HepG2 (cell line): ENCODE measurements at regions not wholly inside any gene's neighbourhood (a gene's known extent, or its start where the extent isn't known, plus 50 kb on each side); places are given as distances from the start of the nearest gene placed in this dataset.

Experiments
- CTCF ChIP-seq: sonication (generic); formaldehyde crosslinking; IDR thresholded peaks from 2 replicates; pipeline ENCODE4 v1.5.0; 2020; ENCODE audit warnings: mild to moderate bottlenecking, missing genetic modification reagents, moderate library complexity
- PAX8 ChIP-seq: sonication (generic); formaldehyde crosslinking; IDR thresholded peaks from 2 replicates; pipeline ENCODE4 v1.8.0; 2022; ENCODE audit warnings: mild to moderate bottlenecking, missing genetic modification reagents, borderline replicate concordance
- SP140L ChIP-seq: sonication (generic); formaldehyde crosslinking; IDR thresholded peaks from 2 replicates; pipeline ENCODE4 v1.4.0; 2020; ENCODE audit warnings: missing genetic modification reagents, borderline replicate concordance
- ZNF18 ChIP-seq: sonication (generic); formaldehyde crosslinking; IDR thresholded peaks from 2 replicates; pipeline ENCODE4 v1.8.0; 2022; ENCODE audit warnings: mild to moderate bottlenecking, missing genetic modification reagents; ENCODE audit not compliant: insufficient replicate concordance

GRCh38 chr10:21297603-21298383 is 227.7 kb downstream of the SKIDA1 start:
- TF ChIP-seq SP140L (CRISPR knock-in tag): no peak
- TF ChIP-seq ZNF18 (CRISPR knock-in tag): no peak
- no peak for TF ChIP-seq CTCF (CRISPR knock-in tag)
- TF ChIP-seq PAX8 (CRISPR knock-in tag): no peak
